ENCODE measurements at regions not wholly inside any gene's neighbourhood (a gene's known extent, or its start where the extent isn't known, plus 50 kb on each side); places are given as distances from the start of the nearest gene placed in this dataset.

DNA sequence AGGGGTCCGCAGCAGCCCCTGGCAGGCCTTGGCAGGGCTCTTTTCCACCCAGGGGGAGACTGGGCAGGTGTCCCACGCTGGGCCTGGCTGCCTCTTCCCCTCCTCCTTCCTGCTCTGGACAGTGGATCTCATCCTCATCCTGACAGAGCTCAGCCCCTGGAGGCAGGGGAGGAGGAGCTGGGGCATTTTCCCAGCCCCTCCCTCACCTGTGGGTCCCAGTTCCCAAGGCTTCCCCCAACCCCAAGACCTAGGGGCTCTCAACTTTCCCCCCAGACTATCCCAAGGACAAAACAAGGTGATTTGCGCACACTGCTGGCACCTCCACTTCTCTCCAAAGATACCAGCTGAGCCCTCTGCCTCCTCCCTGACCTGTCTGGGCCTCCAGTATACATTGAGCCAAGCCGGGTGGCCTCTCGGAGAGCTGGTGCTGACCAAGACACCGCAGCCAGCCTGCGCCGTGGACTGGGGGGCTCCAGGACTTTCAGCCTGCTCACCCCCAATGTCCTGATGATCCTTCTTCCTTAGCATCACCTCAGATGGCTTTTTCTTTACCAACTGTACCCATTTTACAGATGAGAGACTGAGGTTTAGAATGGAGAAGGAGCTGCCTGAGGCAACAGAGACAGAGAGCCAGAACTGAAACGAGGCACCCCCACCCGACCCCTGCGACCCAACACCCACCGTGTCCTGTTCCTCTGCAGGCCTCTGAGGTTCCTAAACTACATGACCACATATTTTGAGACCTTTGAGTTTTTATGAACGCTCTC is 126.6 kb downstream of the BARX1 start:
- TF ChIP-seq, protein P1, sequence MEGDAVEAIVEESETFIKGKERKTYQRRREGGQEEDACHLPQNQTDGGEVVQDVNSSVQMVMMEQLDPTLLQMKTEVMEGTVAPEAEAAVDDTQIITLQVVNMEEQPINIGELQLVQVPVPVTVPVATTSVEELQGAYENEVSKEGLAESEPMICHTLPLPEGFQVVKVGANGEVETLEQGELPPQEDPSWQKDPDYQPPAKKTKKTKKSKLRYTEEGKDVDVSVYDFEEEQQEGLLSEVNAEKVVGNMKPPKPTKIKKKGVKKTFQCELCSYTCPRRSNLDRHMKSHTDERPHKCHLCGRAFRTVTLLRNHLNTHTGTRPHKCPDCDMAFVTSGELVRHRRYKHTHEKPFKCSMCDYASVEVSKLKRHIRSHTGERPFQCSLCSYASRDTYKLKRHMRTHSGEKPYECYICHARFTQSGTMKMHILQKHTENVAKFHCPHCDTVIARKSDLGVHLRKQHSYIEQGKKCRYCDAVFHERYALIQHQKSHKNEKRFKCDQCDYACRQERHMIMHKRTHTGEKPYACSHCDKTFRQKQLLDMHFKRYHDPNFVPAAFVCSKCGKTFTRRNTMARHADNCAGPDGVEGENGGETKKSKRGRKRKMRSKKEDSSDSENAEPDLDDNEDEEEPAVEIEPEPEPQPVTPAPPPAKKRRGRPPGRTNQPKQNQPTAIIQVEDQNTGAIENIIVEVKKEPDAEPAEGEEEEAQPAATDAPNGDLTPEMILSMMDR (IDR thresholded peaks at IDR 0.05; ENCODE audit: low read depth, low read length) = no peak
- no peak for TF ChIP-seq EZH2phosphoT487 (IDR thresholded peaks at IDR 0.05; ENCODE audit: low read depth)
